ENCODE measurements at regions not wholly inside any gene's neighbourhood (a gene's known extent, or its start where the extent isn't known, plus 50 kb on each side); places are given as distances from the start of the nearest gene placed in this dataset.

DNA sequence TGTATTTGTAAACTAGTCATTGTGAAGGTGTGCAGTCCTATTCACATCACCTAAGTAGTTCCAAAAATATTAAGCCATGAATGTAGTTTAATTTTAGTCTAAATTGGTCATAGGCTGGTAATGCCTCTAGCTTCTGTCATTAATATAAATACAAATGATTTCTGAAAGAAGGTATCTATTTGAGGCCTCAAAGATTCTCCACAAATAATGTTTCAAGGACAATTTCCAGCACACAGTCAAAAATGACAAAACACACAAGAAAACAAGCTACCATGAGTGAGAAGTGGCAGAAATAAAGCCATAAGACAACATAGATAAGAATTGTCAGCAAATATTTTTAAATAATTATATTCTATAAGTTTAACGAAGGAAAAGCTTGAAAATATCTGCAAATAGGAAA lies 66.7 kb upstream of the PDK4 start:
- DNase-seq, result no peak

DNA sequence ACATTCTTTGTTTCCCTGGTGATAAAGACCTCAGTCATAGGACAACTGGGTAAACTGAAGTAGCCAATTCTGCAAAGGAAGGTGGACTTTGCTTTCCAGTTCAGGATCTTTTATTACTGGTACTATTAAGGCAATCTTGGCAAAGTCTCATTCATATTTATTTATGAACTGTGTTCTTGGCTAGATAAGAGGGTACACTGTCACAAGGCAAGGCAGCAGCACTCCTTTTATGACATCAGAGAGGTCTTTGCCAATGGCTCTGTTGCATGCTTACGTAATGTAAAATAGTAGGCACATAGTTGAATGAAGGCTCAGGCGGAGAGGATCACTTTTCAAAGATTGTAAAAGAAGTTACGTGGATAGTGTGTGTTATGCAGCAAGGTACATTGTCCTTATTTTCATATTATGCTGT lies 63.7 kb upstream of the PDK4 start:
- DNase-seq, result no peak

DNA sequence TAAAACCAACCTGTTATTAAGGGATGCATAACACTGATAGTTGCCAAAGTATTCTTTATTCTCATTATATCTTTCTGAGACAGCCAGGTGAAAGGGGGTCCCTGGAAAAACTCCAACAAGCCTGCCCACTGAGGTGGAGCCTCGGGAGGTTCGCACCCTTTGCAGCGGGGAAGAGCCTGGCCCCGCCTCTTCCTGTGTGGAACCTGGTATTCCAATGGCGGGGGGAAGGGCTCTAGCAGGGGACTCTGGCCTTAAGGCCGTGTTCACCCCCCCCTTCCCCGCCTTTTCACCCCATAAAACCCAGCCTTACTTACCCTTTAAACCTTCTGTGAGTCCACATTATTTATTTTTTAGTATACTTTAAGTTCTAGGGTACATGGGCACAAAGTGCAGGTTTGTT lies 62.4 kb upstream of the PDK4 start:
- DNase-seq, result no peak

- no peak for DNase-seq
Observed at GRCh38 chr7:95649546-95649945, 53.2 kb upstream of the PDK4 start.

- DNase-seq, result peak in 1 of 2 experiments; percentile 28
Observed at GRCh38 chr7:95646350-95646749, 50.0 kb upstream of the PDK4 start.
